ENCODE measurements at regions not wholly inside any gene's neighbourhood (a gene's known extent, or its start where the extent isn't known, plus 50 kb on each side); places are given as distances from the start of the nearest gene placed in this dataset.
A peak's percentile ranks its signal among the peaks of the same experiment; 100 is the strongest.

DNA sequence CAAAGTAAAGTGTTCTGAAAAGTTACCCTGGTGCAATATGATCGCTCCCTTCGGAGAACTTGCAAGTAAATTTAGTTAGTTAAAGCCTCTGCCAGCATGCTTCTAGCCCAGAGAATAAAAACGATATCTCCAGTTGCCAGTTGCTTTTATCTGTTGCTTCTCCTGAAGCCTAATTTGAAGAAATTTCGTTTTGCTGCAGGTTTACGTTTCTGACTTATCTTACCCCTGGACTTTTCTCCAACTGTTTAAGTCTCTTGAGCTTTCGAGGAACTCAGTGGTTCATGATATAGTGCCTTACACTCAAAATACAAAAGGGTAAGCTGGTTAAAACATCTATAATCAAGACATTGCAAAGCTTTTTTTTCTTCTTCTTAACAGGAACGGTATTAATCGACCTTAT is 131.1 kb downstream of the FAM161A start:
- DNase-seq (ENCODE audit: low read depth in 4 of 4, low spot score in 1 of 4), result no peak

DNA sequence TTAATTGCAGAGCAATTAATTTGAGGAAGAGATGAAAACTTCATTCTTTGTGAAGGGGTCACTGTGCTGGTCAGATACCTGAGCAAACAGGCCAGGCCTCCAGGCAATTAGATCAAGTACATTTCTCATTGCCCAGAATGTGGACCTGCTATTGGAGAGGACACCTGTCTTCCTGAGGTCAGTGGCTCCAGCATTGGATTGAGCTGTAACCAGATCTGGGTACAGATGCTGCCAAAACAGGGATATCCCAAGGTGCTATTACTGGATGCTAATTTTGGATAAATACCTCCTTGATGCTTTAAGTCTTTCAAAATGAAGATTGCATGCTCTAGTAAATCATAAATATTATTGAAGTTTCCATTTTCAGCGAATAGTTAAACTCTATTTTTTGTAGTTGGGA is 131.5 kb downstream of the FAM161A start:
- DNase-seq (ENCODE audit: low read depth in 4 of 4, low spot score in 1 of 4), result no peak

DNA sequence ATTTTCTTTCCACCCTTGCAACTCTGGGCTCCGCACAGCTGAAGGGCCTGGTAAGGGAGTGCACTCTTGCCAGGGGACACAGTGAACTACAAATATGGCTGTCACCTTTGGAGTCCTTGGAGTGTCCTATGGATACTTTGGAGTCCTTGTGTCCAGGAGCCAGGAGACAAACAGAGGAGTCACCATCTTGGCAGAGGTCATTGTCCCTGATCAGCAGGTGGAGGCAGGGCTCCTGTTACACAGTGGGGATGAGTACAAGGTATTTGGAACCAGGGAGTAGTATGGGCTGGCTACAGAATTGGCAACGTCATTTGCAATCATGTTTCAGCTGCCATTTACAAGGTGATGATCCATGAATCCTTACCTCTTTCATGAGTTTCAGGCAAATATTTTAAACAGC is 132.5 kb downstream of the FAM161A start:
- DNase-seq (ENCODE audit: low read depth in 4 of 4, low spot score in 1 of 4), result no peak

DNA sequence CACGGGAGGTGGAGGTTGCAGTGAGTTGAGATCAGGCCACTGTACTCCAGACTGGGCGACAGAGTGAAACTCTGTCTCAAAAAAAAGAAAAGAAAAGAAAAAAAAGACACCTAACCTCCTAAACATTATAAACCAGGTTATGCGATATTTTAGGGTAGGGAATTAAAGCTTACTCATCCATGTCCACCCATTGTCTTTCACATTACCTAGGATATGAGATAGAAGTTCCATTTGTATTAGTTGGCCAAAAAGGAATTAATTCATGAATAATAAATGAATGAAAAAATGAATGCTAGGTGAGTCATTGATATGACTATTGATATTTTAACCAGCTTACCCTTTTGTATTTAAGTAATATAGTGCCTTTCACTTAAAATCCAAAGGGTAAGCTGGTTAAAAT is 132.9 kb downstream of the FAM161A start:
- DNase-seq (ENCODE audit: low read depth in 4 of 4, low spot score in 1 of 4), result no peak

DNA sequence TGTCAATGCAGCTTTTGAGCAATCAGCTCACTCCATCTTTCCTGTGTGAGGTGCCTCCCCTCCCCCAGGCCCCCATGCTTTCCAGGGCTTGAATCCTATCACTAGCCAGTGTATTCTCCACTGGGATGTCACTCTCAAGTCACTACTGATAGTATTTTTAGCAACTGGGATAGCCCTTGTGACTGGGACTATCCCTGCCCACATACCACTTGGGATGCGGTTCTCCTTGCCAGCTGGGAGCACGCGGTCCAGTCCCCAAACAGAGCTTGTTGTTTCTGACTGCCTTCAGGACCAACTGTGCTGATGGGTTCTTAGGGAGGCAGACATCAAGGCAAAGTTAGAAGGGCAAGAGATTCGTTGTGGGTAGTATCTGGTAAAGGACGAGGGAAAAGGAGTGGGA is 134.9 kb downstream of the FAM161A start:
- DNase-seq (ENCODE audit: low read depth in 4 of 4, low spot score in 1 of 4), result no peak

DNA sequence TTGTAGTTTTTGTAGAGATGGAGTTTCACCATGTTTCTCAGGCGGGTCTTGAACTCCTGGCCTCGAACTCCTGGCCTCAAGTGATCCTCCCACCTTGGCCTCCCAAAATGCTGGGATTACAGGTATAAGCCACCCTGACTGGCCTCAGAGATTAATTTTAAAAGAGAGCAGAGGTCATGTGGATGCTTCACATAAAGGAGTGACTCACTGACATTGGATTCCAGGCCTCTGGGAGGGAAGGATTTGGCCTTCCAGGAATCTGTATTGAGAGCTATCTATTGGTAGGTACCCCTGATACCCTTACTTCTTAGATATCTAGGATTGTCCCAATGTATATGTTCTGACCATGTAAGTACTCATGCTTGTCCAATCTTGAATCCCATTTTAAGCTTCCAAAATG is 138.4 kb downstream of the FAM161A start:
- DNase-seq (ENCODE audit: low read depth in 4 of 4, low spot score in 1 of 4), result no peak

DNA sequence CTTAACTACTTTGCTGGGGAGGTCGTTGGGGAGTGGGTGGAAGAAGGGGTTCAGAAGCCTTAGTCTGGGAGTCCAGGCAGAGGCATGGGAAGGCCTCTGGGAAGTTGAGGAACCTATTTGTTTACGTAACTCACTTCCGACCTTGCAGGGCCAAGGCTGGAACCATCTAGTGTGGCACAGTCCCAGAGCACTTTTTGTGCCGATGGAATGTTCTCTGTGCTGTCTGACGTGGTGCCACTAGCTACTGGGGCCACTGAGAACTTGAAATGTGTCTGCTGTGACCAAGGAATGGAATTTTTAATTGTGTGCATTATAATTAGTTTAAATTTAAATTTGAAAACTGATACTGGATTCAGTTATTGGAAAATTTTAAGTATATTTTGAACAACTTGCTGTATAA is 139.7 kb downstream of the FAM161A start:
- no peak for DNase-seq (ENCODE audit: low read depth in 4 of 4, low spot score in 1 of 4)

DNA sequence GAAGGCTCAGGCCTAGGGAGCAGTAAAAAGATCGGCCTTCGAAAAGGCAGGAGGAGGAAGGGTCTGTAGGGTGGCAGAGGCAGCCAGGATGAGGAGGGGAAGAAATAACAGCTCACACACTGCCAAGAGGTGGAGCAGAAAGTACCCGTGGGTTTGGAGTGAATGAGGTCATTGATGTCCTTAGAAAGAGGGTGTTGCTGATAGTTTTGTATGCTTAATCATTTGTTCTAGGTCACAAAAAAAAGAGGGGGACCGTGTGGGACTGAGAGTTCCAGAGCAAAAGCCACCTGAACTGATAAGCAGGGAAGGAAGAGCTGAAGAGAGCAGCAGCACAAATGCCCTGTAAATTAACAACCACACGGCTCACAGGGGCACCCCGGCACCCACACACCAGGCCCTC is 140.4 kb downstream of the FAM161A start:
- DNase-seq (ENCODE audit: low read depth in 4 of 4, low spot score in 1 of 4), result no peak

DNA sequence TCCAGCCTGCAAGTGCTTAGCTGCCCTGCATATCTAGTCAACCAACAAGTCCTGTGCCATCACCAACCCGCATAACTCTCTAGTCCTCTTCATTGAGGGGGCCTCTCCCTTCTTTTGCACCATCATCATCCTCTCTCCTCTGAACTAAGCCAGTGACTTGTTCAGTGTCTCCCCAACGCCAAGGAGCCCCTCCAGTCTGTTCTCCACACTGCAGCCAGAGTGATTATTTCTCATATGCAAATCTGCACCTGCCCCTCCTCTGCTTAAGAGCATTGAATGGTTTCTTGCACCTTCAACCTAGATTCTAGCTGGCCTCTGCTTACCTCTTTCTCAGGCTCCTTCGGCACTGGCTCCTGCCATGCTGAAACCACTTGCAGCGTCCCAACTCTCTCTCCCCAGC is 141.8 kb downstream of the FAM161A start:
- no peak for DNase-seq (ENCODE audit: low read depth in 4 of 4, low spot score in 1 of 4)

DNA sequence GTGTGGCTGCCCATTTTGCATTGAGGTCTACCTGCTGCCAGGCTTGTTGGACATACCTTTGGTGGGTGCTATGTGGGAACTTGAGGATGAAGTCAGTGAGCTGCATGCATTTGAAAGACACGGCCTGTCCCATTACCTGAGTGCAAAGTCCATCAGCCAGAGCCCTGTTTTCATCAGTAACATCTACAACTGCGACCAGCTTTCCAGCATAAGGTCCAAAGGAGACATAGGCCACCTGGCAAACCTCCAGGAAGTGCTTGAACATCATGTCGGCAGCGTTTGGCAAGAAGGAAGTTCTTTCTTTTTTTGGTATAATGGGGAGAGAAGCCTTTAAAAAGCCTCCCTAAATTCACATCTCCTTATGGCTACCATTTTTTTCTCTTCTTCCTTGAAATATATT is 143.1 kb downstream of the FAM161A start:
- no peak for DNase-seq (ENCODE audit: low read depth in 4 of 4, low spot score in 1 of 4)

DNA sequence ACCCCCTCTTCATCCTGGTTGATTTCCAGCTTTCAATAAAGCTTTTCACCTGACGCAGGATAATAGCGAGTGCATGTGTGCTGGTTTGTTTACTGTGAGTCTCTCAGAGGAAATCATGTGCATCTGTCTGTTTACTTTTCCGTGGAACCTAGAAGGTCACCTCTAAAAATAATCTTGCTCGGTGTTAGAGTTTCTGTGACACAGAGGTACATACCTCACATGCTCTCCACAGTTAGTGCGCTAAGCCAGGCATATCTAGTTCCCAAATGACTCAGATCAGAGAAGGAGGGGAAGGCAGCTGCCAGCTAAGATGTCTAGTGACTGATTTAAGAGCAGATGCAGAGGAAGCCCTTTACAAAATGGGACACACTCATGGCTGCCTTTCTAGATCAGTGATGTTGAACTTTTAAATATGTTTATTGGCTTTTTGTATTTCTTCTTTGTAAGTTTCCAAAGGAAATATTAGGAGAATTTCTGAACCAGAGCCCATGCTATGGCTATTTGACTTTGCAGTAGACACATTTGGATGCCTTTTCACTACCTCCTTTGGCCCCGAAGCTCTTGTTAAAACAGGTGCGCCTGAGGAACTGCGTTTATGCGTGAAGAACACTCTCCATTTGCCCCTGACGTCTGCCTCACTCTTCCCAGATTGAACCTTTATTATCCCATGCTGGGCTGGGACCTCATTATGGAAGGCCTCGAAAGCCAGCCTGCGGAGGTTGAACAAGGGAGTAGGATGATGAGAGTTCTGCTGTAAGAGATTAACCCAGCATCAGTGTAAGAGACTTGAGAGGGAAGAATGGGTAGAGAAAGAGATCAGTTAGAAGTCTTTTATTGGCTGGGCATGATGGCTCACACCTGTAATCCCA is 145.6 kb downstream of the FAM161A start:
- no peak for DNase-seq (ENCODE audit: low read depth in 4 of 4, low spot score in 1 of 4)

DNA sequence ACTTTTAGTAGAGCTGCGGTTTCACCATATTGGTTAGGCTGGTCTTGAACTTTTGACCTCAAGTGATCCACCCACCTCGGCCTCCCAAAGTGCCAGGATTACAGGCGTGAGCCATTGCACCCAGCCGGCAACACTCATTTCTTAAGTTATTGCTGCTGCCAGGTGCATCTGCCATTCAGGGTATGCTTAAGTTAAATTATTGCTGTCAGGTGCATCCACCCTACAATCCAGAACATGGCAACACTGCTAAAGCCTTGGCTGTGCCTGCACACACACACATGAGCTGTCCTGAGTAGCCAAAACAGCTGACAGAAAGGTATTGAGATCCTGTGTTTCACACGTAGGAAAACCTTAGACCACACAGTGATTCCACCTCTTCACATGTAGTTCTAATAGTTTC is 148.2 kb downstream of the FAM161A start:
- no peak for DNase-seq (ENCODE audit: low read depth in 4 of 4, low spot score in 1 of 4)

DNA sequence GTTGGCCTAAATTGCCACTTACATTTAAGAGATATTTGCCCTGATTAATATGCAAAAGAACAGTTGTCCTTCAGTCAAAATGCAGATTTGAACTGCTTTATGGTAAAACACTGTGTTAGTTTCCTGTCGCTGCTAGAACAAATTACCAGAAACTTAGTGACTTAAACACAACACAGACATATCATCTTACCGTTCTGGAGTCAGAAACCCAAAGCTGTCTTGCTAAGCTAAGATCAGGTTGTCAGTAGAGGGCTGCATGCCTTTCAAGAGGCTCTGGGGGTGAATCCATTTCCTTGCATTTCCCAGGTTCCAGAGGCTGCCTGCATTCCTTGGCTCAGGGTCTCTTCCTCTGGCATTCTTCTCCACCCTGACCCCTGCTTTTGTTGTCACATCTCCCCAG is 149.5 kb downstream of the FAM161A start:
- DNase-seq (ENCODE audit: low read depth in 4 of 4, low spot score in 1 of 4), result no peak

DNA sequence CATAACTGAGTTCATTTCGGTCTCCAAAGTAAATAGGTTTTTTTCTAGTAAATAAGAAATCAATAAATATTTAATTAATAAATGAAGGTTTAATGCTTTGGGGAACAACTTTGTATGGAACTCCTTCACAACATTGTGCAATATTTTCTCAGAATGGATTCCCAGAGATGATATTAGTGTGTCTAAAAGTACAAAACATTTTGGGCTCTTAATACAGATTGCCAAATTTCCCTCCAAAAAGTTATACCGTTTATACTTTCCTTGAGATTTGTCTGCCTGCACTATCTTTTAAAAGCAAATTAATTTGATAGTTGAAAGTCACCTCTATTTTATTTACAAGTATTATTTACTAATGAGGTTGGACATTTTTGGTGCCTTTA is 151.8 kb downstream of the FAM161A start:
- DNase-seq (ENCODE audit: low read depth in 4 of 4, low spot score in 1 of 4), result no peak

DNA sequence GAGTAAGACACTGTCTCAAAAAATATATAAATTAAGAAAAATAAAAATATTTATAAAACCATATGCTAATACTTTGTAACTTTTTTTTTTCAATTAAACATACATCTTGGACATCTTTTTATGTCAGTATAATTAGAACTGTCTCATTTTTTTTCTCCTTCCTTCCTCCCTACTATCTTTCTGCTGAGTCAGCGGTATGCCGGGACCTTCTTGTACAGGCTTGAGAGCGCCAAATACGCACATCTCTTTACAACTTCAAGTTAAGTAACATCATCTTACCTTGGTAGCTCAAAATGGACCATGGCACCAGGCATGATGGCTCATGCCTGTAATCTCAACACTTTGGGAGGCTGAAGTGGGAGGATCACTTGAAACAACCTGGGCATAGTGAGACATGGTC is 153.4 kb downstream of the FAM161A start:
- DNase-seq (ENCODE audit: low read depth in 4 of 4, low spot score in 1 of 4), result no peak

DNA sequence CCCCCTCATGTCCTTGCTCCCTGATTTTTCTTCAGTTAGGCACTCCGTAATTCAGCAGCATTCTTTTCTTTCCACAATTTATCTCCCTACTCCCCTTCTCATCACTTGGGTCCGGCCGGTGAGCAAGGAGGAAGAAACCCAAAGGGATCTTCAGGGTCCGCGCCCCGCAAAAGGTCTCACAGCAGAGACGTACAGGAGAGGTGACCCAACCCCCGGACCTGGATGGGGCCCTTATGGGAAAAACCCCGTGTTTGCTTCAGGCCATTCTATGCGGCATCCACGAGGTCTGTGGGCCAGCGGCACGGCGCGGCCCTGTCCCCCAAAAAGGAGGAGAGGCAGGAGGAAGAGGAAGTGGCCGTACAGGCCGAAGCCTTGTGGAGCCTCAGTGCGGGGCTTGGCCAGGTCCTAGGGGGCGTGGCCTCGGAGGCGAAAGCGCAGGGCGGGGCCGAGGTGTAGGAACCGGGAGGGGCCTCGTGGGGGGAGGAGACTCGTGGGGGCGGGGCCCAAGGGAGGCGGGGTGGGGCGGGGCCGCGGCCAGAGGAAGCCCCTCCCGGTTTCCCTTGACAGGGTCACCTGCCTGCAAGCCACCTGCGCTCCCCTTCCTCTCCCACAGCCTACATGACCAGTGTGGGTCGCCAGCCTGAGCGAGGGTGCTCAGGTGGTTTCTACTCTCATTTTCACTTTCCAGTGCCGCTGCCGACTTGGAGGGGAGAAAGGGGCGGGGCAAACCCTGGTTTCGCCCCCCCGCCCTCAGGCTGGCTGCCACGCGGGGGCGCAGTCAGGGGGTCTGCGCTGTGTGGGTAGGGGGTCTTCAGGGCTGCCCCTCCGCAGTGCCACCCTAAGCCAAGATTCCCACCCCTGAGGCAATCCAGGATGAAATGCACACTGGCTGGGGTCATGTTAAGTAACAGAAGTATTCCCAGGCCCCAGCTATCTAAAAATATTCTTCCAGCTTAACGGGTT is 156.4 kb upstream of the XPO1 start:
- DNase-seq (ENCODE audit: low read depth in 4 of 4, low spot score in 1 of 4), result peak; percentile 69 to 78 (median 77)

DNA sequence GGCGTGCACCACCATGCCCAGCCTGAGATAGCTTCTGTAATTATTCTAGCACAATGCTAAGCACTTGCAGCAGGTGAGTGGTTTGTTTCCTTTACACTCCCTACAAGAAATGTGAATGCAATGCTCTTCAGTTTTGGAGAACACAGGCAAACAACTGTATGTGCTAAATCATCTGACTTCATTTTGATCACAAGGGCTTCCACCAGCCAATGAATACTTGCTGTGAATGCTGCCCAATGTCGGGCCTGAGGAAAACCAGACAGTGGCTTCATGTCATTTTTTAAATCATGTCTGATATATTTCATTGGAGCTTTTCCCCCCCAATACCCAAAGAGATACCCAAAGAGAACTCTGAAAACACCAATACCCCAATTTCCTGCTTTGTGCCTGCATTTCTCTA is 155.6 kb upstream of the XPO1 start:
- DNase-seq (ENCODE audit: low read depth in 4 of 4, low spot score in 1 of 4), result no peak

DNA sequence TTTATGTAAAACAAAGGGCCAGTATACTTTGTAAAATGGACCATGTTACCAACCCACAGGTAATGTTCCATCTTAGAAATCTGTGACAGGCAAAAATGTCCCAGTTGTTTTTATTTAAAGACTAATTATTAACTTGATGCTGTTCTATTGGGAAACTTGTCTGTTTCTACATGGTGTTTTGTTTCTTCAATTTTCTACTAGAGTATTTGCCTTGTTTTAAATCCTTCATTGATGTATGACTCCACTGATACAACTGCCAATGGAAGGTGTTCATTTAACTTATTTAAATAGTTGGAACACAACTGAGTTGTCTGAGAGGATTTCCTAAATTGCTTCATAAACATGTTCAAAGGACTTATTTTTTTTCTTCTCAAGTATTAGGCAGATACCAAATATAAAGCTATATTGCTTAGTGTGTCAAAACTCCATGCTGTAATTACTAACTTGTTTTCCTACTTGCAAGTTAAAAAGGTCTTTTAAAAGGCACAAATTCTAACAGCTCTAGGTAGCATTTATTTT is 152.0 kb upstream of the XPO1 start:
- DNase-seq (ENCODE audit: low read depth in 4 of 4, low spot score in 1 of 4), result no peak

DNA sequence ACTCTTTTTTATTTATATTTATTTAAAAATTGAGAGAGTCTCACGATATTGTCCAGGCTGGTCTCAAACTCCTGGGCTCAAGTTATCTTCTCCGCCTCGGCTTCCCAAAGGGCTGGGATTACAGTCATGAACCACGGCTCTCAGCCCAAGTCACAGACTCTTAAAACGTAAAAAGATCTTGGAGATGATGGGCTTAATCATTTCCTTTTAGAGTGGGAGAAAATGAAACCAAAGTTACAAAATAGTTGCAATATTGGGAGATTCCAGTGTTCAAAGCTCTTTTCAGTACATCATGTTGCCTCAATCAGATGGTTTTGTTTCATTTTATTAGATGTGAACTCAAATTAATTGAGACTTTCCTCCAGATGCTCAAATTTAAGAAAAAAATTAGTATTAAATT is 151.4 kb upstream of the XPO1 start:
- no peak for DNase-seq (ENCODE audit: low read depth in 4 of 4, low spot score in 1 of 4)

DNA sequence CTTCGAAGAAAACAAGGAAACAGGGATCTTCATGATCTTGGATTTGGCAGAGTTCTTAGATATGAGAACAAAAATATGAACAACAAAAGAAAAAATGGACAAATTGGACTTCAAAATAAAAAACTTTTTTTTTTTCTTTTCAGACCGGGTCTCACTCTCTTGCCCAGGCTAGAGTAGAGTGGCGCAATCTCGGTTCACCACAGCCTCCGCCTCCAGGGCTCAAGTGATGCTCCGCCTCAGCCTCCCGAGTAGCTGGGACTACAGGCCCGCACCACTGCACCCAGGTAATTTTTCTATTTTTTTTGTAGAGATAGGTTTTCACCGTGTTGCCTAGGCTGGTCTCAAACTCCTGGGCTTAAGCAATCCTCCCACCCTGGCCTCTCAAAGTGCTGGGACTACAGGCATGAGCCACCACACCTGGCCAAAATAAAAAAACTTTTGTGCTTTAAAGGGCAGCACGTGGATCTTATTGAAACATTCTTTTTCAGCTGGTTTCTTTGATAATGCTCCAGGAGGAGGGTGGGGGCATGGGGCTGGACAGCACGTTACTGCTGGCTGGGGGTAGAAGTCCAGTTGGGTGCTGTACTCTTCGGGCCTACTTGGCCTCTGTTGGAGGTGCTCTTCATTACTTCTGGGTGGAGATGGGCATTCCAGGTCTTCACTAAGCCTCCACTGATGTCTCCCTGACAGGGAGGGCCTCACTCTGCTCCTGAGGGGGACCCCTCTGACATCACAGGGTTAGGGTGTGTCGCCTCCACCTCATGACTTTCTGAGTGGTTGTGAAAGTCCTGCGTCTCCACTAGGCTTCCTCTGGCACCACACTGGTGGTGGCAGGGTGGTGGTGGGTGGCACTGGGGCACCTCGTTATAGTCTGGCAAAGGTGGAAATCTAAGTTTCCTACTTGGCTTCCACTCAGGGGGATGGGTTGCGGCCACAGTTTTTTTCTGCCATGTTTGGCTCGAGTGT is 150.5 kb upstream of the XPO1 start:
- DNase-seq (ENCODE audit: low read depth in 4 of 4, low spot score in 1 of 4), result no peak

DNA sequence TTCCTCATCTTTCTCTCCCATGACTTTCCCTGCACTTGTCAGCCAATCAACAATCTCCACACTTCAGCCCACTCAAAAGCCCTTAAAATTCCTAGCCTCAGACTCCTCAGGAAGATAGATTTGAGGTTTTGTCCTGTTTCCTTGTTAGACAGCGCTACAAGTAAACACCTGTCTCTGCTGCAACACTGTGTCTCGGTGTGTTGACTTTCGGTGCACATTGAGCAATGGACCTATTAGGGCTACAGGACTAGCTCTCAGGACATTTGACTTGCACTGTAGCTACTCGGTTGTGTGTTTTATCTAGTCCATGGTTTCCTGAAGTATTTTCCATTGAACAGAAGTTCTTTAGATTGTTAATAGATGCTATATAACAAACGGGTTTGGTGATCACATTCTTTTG is 140.9 kb upstream of the XPO1 start:
- DNase-seq (ENCODE audit: low read depth in 4 of 4, low spot score in 1 of 4), result no peak
